GM19455 (cell line): ENCODE measurements at regions not wholly inside any gene's neighbourhood (a gene's known extent, or its start where the extent isn't known, plus 50 kb on each side); places are given as distances from the start of the nearest gene placed in this dataset.
"Not testable (repeated sequence)": the region's sequence is repeated elsewhere in the genome, so short reads cannot be mapped to it uniquely, and the experiment has no call there.

Experiments used
- ATAC-seq: cut with Tn5 transposase; IDR thresholded peaks from one replicate; pipeline ENCODE4 v1.9.1; 2021; ENCODE audit not compliant: unreplicated experiment

DNA sequence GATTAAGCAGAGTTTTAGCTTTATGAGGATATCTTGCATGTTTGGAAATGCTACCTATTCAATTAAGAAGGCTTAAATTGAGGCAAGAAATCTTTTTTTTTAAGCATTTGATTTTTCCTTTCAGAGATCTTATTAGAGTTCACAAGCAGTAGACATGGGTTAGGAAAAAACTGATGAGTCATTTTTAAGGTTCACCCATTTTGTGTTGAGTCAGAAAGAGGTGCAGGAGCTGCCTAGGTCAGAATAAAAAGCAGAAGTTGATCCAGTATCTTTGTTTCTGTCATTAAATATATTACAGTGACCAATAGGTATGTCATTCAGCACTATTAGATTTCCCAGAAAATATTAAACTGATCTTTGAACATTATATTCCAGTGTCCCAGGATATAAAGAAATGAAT is 306.8 kb downstream of the LMBRD1 start:
- ATAC-seq, result no peak

DNA sequence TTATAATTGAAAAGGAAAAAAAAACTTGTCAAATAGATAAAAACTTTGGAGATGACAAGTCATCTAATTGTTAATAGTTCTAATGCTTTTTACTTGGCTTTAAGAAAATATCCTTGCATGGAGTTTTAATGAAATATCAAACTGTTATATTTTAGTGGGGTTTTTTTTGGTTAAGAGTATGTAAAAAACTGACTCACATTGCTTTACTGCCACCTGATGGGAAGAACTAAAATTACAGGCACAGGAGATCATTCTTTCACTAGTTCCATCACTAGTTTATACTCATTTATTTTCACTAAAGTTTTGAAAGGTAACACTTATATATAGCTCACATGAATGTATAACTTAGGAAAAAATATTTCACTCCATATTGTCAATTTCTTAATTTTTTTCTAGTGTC is 309.1 kb downstream of the LMBRD1 start:
- no peak for ATAC-seq

DNA sequence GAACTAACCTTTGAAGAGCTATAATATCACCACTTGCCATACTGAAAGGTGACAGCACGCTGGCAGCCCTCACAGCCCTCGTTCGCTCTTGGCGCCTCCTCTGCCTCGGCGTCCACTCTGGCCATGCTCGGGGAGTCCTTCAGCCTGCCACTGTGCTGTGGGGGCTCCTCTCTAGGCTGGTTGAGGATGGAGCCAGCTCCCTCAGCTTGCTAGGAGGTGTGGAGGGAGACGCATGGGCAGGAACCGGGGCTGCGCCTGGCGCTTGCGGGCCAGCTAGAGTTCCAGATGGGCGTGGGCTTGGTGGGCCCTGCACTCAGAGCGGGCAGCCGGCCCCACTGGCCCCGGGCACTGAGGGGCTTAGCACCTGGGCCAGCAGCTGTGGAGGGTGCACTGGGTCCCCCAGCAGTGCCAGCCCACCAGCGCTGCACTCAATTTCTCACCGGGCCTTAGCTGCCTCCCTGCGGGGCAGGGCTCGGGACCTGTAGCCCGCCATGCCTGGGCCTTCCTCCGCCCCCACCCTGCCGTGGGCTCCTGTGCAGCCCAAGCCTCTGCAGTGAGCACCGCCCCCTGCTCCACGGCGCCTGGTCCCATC is 329.7 kb downstream of the LMBRD1 start:
- no peak for ATAC-seq

DNA sequence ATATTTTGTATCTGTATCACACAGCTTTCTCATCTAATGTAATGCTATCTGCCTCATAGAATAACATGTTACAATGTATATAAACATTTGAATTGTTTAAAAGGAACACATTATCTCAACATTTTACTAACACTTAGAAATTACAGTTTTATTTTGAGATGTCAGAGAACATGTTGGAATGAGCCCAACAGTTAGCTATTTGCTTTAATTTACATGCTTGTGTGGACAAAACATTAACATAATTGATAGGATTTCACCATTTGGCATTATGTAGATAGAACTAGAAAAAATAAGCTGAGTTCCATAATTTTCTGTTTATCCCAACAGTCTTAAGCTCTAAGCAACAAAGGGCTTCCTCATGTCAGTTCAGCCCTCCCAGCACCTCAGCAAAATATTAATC is 330.9 kb downstream of the LMBRD1 start:
- ATAC-seq, result no peak

DNA sequence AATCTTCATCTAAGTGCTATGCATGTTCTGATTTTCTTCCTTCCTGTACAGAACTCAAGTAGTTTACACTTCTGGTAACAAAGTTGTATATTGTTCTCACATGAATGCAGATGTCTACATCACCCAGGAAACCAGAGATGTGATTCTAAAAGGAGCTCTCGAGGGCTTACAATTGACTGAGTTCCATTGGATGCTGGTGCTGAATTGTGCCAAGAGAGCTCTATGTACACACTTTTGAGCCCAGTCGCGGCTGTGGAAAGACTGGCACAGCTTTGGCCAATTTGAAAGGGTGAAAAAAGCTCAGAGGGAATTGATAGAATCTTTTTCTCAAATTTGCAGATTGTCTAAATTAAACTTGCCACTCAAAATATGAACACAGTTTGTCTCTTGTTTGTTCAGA is 340.7 kb downstream of the LMBRD1 start:
- no peak for ATAC-seq

DNA sequence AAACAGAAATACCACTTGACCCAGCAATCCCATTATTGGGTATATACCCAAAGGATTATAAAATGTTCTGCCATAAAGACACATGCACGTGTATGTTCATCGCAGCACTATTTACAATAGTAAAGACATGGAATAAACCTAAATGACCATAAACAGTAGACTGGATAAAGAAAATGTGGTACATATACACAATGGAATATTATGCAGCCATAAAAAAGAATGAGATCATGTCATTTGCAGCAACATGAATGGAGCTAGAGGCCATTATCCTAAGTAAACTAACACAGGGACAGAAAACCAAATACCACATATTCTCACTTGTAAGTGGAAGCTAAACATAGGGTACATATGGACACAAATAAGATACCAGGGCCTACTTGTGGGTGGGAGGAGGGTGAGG is 342.2 kb downstream of the LMBRD1 start:
- not testable (repeated sequence) for ATAC-seq

DNA sequence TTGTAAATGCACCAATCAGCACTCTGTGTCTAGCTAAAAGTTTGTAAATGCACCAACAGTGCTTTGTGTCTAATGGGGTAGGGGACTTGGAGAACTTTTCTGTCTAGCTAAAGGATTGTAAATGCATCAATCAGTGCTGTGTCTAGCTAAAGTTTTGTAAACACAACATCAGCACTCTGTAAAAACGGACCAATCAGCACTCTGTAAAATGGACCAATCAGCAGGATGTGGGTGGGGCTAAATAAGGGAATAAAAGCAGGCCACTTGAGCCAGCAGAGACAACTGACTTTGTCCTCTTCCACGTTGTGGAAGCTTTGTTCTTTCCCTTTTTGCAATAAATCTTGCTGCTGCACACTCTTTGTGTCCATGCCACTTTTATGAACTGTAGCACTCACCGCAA is 346.3 kb downstream of the LMBRD1 start:
- ATAC-seq, result not testable (repeated sequence)

DNA sequence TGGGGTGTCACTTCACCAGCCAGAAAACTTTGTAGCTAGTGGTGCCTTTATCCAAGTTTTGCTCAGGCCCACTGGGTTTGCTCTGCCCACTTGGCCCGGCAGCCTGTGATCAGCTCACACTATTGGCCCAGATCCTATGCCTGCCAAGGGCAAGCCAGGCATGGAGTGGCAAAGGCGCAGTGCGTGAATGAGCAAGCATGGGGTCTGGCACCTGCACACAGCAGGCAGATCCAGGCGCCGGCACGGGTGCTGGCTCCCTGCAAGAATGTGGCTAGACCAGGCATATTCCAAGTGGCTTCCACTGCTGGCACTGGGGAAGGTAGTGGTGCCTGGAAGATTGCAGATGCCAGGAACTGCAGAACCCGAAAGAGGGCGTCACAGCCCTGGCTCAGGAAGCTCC is 346.9 kb downstream of the LMBRD1 start:
- ATAC-seq, result no peak
